WTC11 (cell line): ENCODE measurements at regions not wholly inside any gene's neighbourhood (a gene's known extent, or its start where the extent isn't known, plus 50 kb on each side); places are given as distances from the start of the nearest gene placed in this dataset.

ENCODE experiments used
- ATAC-seq: fragments of 200-7000 bp; cut with Tn5 transposase; 2 replicates; pipeline ENCODE4 v1.10.0; 2021; ENCODE audit warnings: mild to moderate bottlenecking, moderate library complexity
- CTCF ChIA-PET: fragments of 300-600 bp; sonication (Branson Sonifier 250); formaldehyde crosslinking; loops from one replicate; lab custom pipeline; 2021; ENCODE audit warnings: antibody characterized with exemption; lab: Charles Lee
- POLR2A ChIA-PET: fragments of 350-600 bp; sonication (Branson Sonifier 250); formaldehyde crosslinking; loops from one replicate; lab custom pipeline; 2021; ENCODE audit warnings: antibody characterized with exemption; lab: Charles Lee
- DNase-seq: peaks from one replicate; pipeline ENCODE4 v3.0.0; 2021; ENCODE audit warnings: low spot score
- H3K27ac Mint-ChIP-seq: 2 replicates; pipeline ENCODE4 v1.8.0; 2021; ENCODE audit warnings: mixed read lengths
- H3K27me3 Mint-ChIP-seq: 2 replicates; pipeline ENCODE4 v1.8.0; 2021; ENCODE audit warnings: low read depth, mild to moderate bottlenecking, moderate library complexity, mixed read lengths
- H3K36me3 Mint-ChIP-seq: 2 replicates; pipeline ENCODE4 v1.8.0; 2021; ENCODE audit warnings: mixed read lengths
- H3K4me1 Mint-ChIP-seq: 2 replicates; pipeline ENCODE4 v1.8.0; 2022; ENCODE audit warnings: mixed read lengths
- H3K4me3 Mint-ChIP-seq: 2 replicates; pipeline ENCODE4 v1.8.0; 2021; ENCODE audit warnings: mild to moderate bottlenecking, moderate library complexity, mixed read lengths
- H3K9me3 Mint-ChIP-seq: 2 replicates; pipeline ENCODE4 v1.8.0; 2021; ENCODE audit warnings: mixed read lengths
- ATF1 ChIP-seq: sonication (generic); formaldehyde crosslinking; IDR thresholded peaks from 2 replicates; pipeline ENCODE4 v1.8.1; 2023; ENCODE audit warnings: mild to moderate bottlenecking, moderate library complexity, missing genetic modification reagents
- ATF2 ChIP-seq: sonication (generic); formaldehyde crosslinking; IDR thresholded peaks from 2 replicates; pipeline ENCODE4 v1.8.1; 2022; ENCODE audit warnings: low read depth, missing genetic modification reagents, borderline replicate concordance
- CBFB ChIP-seq: sonication (generic); formaldehyde crosslinking; IDR thresholded peaks from 2 replicates; pipeline ENCODE4 v1.8.1; 2022; ENCODE audit warnings: mild to moderate bottlenecking, low read depth, missing genetic modification reagents
- CREB1 ChIP-seq: sonication (generic); formaldehyde crosslinking; IDR thresholded peaks from 2 replicates; pipeline ENCODE4 v1.8.0; 2023; ENCODE audit warnings: mild to moderate bottlenecking, missing genetic modification reagents
- EMX1 ChIP-seq: fragments of 250-450 bp; sonication (Bioruptor Pico); IDR thresholded peaks from 2 replicates; pipeline ENCODE4 v1.8.0; 2021; ENCODE audit warnings: mild to moderate bottlenecking
- FOXP1 ChIP-seq: sonication (generic); formaldehyde crosslinking; IDR thresholded peaks from 2 replicates; pipeline ENCODE4 v1.8.0; 2022; ENCODE audit warnings: missing genetic modification reagents, mild to moderate bottlenecking, moderate library complexity, borderline replicate concordance
- FOXP4 ChIP-seq: sonication (generic); formaldehyde crosslinking; IDR thresholded peaks from 2 replicates; pipeline ENCODE4 v1.8.0; 2022; ENCODE audit warnings: mild to moderate bottlenecking, missing genetic modification reagents
- GABPB1 ChIP-seq: sonication (generic); formaldehyde crosslinking; IDR thresholded peaks from 2 replicates; pipeline ENCODE4 v1.8.1; 2023; ENCODE audit warnings: mild to moderate bottlenecking, missing genetic modification reagents
- GRHL2 ChIP-seq: fragments of 250-450 bp; sonication (Bioruptor Pico); IDR thresholded peaks from 2 replicates; pipeline ENCODE4 v1.8.0; 2022; ENCODE audit warnings: mild to moderate bottlenecking, moderate library complexity; ENCODE audit not compliant: insufficient replicate concordance, severe bottlenecking
- GTF2I ChIP-seq: fragments of 250-450 bp; sonication (Bioruptor Pico); conservative IDR thresholded peaks from 2 replicates; pipeline ENCODE4 v1.4.0; 2021; ENCODE audit warnings: mild to moderate bottlenecking
- JAZF1 ChIP-seq: fragments of 250-450 bp; sonication (Bioruptor Pico); IDR thresholded peaks from 2 replicates; pipeline ENCODE4 v1.9.0; 2021; ENCODE audit warnings: moderate library complexity, mild to moderate bottlenecking, inconsistent platforms
- MXD4 ChIP-seq: fragments of 250-450 bp; sonication (Bioruptor Pico); IDR thresholded peaks from 2 replicates; pipeline ENCODE4 v1.8.0; 2021; ENCODE audit warnings: mild to moderate bottlenecking, moderate library complexity, borderline replicate concordance
- NFATC4 ChIP-seq: fragments of 250-450 bp; sonication (Bioruptor Pico); IDR thresholded peaks from 2 replicates; pipeline ENCODE4 v1.9.0; 2021; ENCODE audit warnings: mild to moderate bottlenecking
- RELA ChIP-seq: sonication (generic); formaldehyde crosslinking; IDR thresholded peaks from 2 replicates; pipeline ENCODE4 v1.8.1; 2022; ENCODE audit warnings: missing genetic modification reagents, mild to moderate bottlenecking, borderline replicate concordance
- TEAD4 ChIP-seq: sonication (generic); formaldehyde crosslinking; IDR thresholded peaks from 2 replicates; pipeline ENCODE4 v1.8.0; 2022; ENCODE audit warnings: mild to moderate bottlenecking, missing genetic modification reagents
- TP53 ChIP-seq: sonication (generic); formaldehyde crosslinking; IDR thresholded peaks from 2 replicates; pipeline ENCODE4 v1.8.1; 2023; ENCODE audit warnings: mild to moderate bottlenecking, missing genetic modification reagents
- ZBTB21 ChIP-seq: sonication (generic); formaldehyde crosslinking; IDR thresholded peaks from 2 replicates; pipeline ENCODE4 v1.8.1; 2023; ENCODE audit warnings: mild to moderate bottlenecking, missing genetic modification reagents, borderline replicate concordance
- ZSCAN18 ChIP-seq: fragments of 250-450 bp; sonication (Bioruptor Pico); IDR thresholded peaks from 2 replicates; pipeline ENCODE4 v2.1.2; 2022; ENCODE audit warnings: mild to moderate bottlenecking, moderate library complexity
- TF ChIP-seq, protein P1 (sequence below): sonication (generic); formaldehyde crosslinking; IDR thresholded peaks from 2 replicates; pipeline ENCODE4 v1.8.1; 2022; ENCODE audit warnings: low read depth, mild to moderate bottlenecking, moderate library complexity, missing genetic modification reagents, borderline replicate concordance
- TF ChIP-seq, protein P2 (sequence below): sonication (generic); formaldehyde crosslinking; IDR thresholded peaks from 2 replicates; pipeline ENCODE4 v1.8.0; 2022; ENCODE audit warnings: missing genetic modification reagents
- TF ChIP-seq, protein P3 (sequence below): fragments of 250-450 bp; sonication (Bioruptor Pico); IDR thresholded peaks from 2 replicates; pipeline ENCODE4 v1.9.0; 2021; ENCODE audit warnings: mild to moderate bottlenecking

- TF ChIP-seq FOXP4 (no peak), ZBTB21 (CRISPR knock-in tag) (no peak), ZSCAN18 (CRISPR knock-in tag) (no peak)
- TF ChIP-seq, protein P1, sequence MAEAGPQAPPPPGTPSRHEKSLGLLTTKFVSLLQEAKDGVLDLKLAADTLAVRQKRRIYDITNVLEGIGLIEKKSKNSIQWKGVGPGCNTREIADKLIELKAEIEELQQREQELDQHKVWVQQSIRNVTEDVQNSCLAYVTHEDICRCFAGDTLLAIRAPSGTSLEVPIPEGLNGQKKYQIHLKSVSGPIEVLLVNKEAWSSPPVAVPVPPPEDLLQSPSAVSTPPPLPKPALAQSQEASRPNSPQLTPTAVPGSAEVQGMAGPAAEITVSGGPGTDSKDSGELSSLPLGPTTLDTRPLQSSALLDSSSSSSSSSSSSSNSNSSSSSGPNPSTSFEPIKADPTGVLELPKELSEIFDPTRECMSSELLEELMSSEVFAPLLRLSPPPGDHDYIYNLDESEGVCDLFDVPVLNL (CRISPR knock-in tag), result no peak
These were observed 115.6 kb upstream of the AGAP1 start (continued) for GRCh38 chr2:235378246-235378645.

- POLR2A ChIA-PET, result no interaction called here
- DNase-seq (no peak), ATAC-seq (no peak)
- TF ChIP-seq GABPB1 (CRISPR knock-in tag) (no peak), ATF1 (no peak), FOXP4 (no peak), JAZF1 (CRISPR knock-in tag) (no peak)
- Mint-ChIP-seq H3K4me3 (no peak overlapping the region), H3K27ac (no peak overlapping the region), H3K4me1 (peaks cover 21% of the 10 kb centered on the region), H3K36me3 (no peaks in the 10 kb centered on the region), H3K9me3 (peaks cover 4% of the 10 kb centered on the region; the same call in 1 of the 2 replicates), H3K27me3 (peaks cover 4% of the 10 kb centered on the region; the same call in 1 of the 2 replicates)
- CTCF ChIA-PET, result no interaction called here
These were observed 114.9 kb upstream of the AGAP1 start for GRCh38 chr2:235378944-235379343.

DNA sequence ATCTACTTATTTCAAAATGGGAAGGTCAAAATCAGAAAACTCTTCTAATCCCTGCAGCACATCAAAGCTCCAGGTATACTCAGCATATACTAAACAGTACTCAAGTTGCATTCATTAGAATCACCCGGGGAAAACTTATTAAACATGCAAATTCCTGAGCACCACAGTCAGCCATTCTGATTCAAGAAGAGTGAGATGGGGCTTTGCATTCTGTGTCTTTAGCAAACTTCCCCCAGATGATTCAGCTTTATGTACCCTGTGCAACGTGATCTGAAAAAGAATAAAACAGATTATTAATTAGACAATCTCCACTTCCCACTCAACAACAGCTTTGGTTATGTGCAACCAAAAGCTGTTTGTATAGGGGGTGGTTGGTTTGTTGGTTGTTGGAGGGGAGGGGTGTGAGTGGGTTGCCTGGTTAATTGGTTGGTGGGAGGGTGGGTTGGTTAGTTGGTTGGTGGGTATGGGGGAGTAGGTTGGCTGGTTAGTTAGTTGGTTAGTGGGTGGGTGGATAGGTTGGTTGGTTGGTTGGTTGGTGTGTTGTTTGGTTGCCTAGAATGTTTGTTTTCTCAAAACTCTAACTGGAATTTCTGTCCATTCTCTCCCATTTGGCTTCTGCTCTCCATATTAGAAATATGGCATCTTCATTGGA, 112.5 kb upstream of the AGAP1 start:
- H3K9me3 Mint-ChIP-seq, result peaks cover 4% of the 10 kb centered on the region; the same call in 1 of the 2 replicates
- H3K27me3 Mint-ChIP-seq, result no peaks in the 10 kb centered on the region
- ATAC-seq (no peak), DNase-seq (no peak)
- H3K27ac Mint-ChIP-seq, result no peak overlapping the region
- CTCF ChIA-PET, result no interaction called here
- H3K4me1 Mint-ChIP-seq, result peaks cover 35% of the 10 kb centered on the region
- no peaks in the 10 kb centered on the region for H3K36me3 Mint-ChIP-seq
- POLR2A ChIA-PET, result interaction anchor here (0.6 kb wide), 1 partner anchor 79 kb away, joined by 3 read pairs; no protein-coding TSS in a partner anchor
- no peak overlapping the region for H3K4me3 Mint-ChIP-seq
- TF ChIP-seq EMX1, result no peak
- TF ChIP-seq CREB1 (CRISPR knock-in tag), result no peak
- no peak for TF ChIP-seq NFATC4 (CRISPR knock-in tag)
- TF ChIP-seq TEAD4, result no peak
- TF ChIP-seq, protein P2, sequence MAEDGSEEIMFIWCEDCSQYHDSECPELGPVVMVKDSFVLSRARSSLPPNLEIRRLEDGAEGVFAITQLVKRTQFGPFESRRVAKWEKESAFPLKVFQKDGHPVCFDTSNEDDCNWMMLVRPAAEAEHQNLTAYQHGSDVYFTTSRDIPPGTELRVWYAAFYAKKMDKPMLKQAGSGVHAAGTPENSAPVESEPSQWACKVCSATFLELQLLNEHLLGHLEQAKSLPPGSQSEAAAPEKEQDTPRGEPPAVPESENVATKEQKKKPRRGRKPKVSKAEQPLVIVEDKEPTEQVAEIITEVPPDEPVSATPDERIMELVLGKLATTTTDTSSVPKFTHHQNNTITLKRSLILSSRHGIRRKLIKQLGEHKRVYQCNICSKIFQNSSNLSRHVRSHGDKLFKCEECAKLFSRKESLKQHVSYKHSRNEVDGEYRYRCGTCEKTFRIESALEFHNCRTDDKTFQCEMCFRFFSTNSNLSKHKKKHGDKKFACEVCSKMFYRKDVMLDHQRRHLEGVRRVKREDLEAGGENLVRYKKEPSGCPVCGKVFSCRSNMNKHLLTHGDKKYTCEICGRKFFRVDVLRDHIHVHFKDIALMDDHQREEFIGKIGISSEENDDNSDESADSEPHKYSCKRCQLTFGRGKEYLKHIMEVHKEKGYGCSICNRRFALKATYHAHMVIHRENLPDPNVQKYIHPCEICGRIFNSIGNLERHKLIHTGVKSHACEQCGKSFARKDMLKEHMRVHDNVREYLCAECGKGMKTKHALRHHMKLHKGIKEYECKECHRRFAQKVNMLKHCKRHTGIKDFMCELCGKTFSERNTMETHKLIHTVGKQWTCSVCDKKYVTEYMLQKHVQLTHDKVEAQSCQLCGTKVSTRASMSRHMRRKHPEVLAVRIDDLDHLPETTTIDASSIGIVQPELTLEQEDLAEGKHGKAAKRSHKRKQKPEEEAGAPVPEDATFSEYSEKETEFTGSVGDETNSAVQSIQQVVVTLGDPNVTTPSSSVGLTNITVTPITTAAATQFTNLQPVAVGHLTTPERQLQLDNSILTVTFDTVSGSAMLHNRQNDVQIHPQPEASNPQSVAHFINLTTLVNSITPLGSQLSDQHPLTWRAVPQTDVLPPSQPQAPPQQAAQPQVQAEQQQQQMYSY, result no peak
- no peak for TF ChIP-seq ATF2 (CRISPR knock-in tag)
- TF ChIP-seq GRHL2, result no peak
- TF ChIP-seq MXD4 (CRISPR knock-in tag), result no peak
- no peak for TF ChIP-seq TP53 (CRISPR knock-in tag)
- TF ChIP-seq GTF2I (CRISPR knock-in tag), result no peak
- no peak for TF ChIP-seq FOXP1
- no peak for TF ChIP-seq RELA (CRISPR knock-in tag)
- no peak for TF ChIP-seq CBFB (CRISPR knock-in tag)
- TF ChIP-seq, protein P3, sequence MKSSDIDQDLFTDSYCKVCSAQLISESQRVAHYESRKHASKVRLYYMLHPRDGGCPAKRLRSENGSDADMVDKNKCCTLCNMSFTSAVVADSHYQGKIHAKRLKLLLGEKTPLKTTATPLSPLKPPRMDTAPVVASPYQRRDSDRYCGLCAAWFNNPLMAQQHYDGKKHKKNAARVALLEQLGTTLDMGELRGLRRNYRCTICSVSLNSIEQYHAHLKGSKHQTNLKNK (CRISPR knock-in tag), result no peak
